Activated T-helper 2 cell treated with anti-CD3 and anti-CD28 coated beads, Interferon-gamma antibody, Interleukin-2, Interleukin-4, amounts not matched to agents 10 μg/mL and 5 μg/mL and 100 μg/mL, durations not matched to agents 14 hours and 24 hours and 36 hours (primary cell): ENCODE measurements at regions not wholly inside any gene's neighbourhood (a gene's known extent, or its start where the extent isn't known, plus 50 kb on each side); places are given as distances from the start of the nearest gene placed in this dataset.

Source experiments
- DNase-seq: peaks from one replicate; pipeline ENCODE4 v3.0.0; 2021; ENCODE audit warnings: low spot score
- H3K27ac Mint-ChIP-seq: one replicate; pipeline ENCODE4 v1.8.0; 2021; ENCODE audit warnings: mixed read lengths
- H3K27me3 Mint-ChIP-seq: one replicate; pipeline ENCODE4 v1.8.0; 2021; ENCODE audit warnings: low read depth, mixed read lengths
- H3K36me3 Mint-ChIP-seq: one replicate; pipeline ENCODE4 v1.8.0; 2021; ENCODE audit warnings: low read depth, mixed read lengths
- H3K4me1 Mint-ChIP-seq: one replicate; pipeline ENCODE4 v1.8.0; 2021; ENCODE audit warnings: low read depth, mixed read lengths
- H3K4me3 Mint-ChIP-seq: one replicate; pipeline ENCODE4 v1.8.0; 2021; ENCODE audit warnings: low read depth, mild to moderate bottlenecking, moderate library complexity, mixed read lengths
- H3K9me3 Mint-ChIP-seq: one replicate; pipeline ENCODE4 v1.8.0; 2021; ENCODE audit warnings: mixed read lengths
- intact Hi-C: fragments of 100-400 bp; cut with micrococcal nuclease; formaldehyde crosslinking; loops from one replicate; pipeline ENCODE4 v1.15.1; 2023

DNA sequence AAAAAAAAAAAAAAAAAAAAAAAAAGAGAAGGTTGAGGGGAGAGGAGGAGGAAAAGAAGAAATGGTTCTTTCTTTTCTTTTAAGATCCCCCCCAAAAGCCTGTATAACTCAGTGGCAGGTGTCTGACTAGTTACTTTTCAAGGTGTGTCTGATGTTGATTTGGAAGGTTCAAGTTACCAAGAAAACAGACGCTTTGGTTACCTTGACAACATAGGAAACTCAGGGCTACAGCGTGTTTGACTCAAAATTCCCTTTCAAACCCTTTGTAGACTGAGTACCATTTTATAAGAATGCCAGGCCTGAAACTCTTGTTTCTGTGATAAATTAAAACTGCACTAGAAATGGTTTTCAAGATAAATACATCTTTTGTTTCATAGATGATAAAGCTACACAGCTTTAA is 286.8 kb downstream of the SKIDA1 start:
- no peaks in the 10 kb centered on the region for H3K9me3 Mint-ChIP-seq
- H3K4me3 Mint-ChIP-seq: no peak overlapping the region
- no peak for DNase-seq
- intact Hi-C loops: no loop called here
- no peaks in the 10 kb centered on the region for H3K27me3 Mint-ChIP-seq
- no peaks in the 10 kb centered on the region for H3K36me3 Mint-ChIP-seq
- no peaks in the 10 kb centered on the region for H3K4me1 Mint-ChIP-seq
- no peak overlapping the region for H3K27ac Mint-ChIP-seq

DNA sequence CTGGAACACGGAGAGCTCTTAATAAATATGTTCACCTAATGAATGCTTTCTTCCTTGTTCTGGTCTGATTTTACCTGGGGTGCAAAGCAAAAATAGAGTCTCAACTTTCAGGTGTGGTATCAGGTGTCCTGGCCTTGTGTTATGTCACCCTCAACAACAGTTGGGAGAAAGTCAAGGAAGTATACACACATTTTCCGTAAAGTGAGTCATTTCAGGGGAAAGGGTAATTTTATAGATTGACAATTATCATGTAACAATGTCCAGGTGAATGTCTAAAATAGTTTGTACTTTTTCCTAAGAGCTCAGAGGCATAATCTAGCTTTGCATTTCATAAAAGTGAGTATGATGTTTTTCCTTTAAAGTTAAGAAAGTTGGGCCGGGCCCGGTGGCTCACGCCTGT is 287.4 kb downstream of the SKIDA1 start:
- no peak overlapping the region for H3K4me3 Mint-ChIP-seq
- intact Hi-C loops: no loop called here
- H3K27me3 Mint-ChIP-seq: no peaks in the 10 kb centered on the region
- no peaks in the 10 kb centered on the region for H3K4me1 Mint-ChIP-seq
- no peak for DNase-seq
- H3K9me3 Mint-ChIP-seq: no peaks in the 10 kb centered on the region
- no peaks in the 10 kb centered on the region for H3K36me3 Mint-ChIP-seq
- H3K27ac Mint-ChIP-seq: no peak overlapping the region

DNA sequence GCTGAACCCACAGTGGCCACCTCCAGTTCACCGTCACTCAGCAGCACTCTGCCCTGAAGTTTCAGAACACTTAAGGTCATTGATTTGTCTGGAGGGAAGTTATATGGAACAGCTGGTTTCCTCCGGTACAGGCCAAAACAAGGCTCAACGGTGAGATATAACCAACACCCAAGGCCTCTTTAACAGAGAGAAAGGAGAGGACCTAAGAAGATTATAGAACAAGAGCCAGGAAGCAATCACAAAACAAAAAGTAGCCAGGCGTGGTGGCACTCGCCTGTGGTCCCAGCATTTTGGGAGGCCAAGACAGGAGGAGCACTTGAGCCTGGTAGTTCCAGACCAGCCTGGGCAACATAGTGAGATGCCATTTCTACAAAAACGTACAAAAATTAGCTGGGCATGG is 290.7 kb downstream of the SKIDA1 start:
- no peak overlapping the region for H3K27ac Mint-ChIP-seq
- H3K36me3 Mint-ChIP-seq: no peaks in the 10 kb centered on the region
- no peaks in the 10 kb centered on the region for H3K4me1 Mint-ChIP-seq
- no peaks in the 10 kb centered on the region for H3K9me3 Mint-ChIP-seq
- DNase-seq: no peak
- intact Hi-C loops: no loop called here
- no peak overlapping the region for H3K4me3 Mint-ChIP-seq
- no peaks in the 10 kb centered on the region for H3K27me3 Mint-ChIP-seq

DNA sequence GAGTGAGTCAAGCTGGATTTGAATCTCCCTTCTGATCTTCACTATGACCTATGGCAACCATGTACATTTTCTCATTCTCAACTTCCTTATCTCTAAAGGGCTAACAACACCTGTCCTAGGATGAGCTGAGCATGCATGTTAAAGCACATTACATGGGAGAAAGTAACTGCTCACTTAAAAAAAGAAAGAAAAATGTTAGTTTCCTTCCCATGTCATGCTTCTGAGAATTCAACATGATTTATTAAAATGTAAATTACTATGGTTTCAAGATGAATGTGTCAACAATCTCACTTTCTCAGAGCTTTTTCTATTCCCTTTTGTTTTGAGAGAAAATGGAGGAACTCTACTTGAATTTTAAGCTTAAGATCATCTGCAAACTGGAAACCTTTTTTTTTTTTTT is 295.3 kb downstream of the SKIDA1 start:
- Mint-ChIP-seq H3K4me3 (no peak overlapping the region), H3K36me3 (no peaks in the 10 kb centered on the region)
- DNase-seq: no peak

DNA sequence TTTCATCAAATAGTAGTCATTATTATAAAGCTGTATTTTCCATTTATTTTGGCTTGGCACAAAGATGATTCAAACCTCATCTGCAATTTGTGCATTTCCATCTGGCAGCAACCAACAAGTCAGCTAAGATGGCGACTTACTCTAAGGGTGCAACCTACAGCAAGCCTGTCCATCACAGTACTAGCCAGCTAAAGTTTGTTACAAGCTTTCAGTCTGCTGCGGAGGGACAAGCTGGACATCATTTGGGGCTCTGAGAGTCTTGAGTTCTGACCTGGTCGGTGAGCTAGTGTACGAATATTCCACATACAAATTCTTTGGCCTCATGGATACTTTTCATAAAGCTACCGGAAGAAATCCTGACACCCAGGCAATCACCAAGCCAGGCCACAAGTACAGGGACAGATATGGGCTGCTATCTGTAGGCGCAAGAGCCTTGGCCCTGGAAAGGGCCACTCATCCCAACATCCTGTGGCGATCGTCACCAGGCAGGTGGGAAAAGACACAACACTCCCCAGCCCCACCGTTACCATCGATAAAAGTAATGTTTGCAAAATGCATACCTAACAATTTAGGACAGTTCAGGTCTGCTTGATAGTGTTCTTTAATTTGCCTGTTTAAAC is 307.6 kb downstream of the SKIDA1 start:
- intact Hi-C loops: no loop called here
- DNase-seq: no peak
- H3K36me3 Mint-ChIP-seq: no peaks in the 10 kb centered on the region

More for the DNA sequence above, 295.3 kb downstream of the SKIDA1 start:
- Mint-ChIP-seq H3K27me3 (no peaks in the 10 kb centered on the region), H3K4me1 (no peaks in the 10 kb centered on the region), H3K9me3 (no peaks in the 10 kb centered on the region), H3K27ac (no peak overlapping the region)
- intact Hi-C loops: no loop called here

DNA sequence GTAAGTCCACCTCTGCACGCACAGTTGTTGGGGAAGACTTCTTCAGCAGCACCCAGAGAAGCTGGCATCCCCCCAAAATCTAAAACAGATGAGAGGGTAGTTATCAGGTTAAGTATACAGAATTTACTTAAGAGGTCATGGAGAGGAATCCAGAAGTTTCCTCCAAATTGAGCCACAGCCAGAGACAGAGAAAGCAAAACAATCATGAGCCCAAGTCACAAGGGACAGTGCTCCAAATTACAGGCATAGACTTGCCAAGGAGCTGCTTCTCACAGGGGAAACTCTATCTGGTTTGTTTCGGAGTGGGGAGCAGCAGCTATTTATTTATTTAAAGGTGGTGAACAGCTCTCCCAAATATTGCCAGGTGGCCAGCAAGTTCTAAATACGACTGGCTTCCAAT is 308.4 kb downstream of the SKIDA1 start:
- Mint-ChIP-seq H3K4me1 (no peaks in the 10 kb centered on the region), H3K9me3 (no peaks in the 10 kb centered on the region), H3K4me3 (no peak overlapping the region), H3K36me3 (no peaks in the 10 kb centered on the region), H3K27me3 (no peaks in the 10 kb centered on the region), H3K27ac (no peak overlapping the region)
- intact Hi-C loops: no loop called here
- DNase-seq: no peak

More for the DNA sequence above, 307.6 kb downstream of the SKIDA1 start:
- no peak overlapping the region for H3K4me3 Mint-ChIP-seq
- no peaks in the 10 kb centered on the region for H3K27me3 Mint-ChIP-seq
- no peak overlapping the region for H3K27ac Mint-ChIP-seq
- no peaks in the 10 kb centered on the region for H3K9me3 Mint-ChIP-seq
- H3K4me1 Mint-ChIP-seq: no peaks in the 10 kb centered on the region

DNA sequence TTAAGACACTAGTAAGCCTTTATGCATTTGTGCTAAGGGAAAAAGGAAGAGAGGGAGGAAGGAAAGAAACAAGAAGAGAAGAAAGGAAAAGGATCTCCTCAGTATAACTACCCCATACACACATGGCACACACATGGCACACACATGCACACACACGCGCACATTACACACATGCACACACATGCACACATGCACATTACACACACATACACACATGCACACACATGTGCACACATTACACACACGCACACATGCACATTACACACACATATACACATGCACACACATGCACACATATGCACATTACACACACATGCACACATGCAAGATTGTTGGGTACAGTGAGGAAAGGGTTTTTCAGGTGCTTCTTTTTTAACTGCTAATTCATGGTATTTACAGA is 311.2 kb downstream of the SKIDA1 start:
- Mint-ChIP-seq H3K27me3 (no peaks in the 10 kb centered on the region), H3K9me3 (no peaks in the 10 kb centered on the region), H3K4me1 (no peaks in the 10 kb centered on the region), H3K27ac (no peak overlapping the region), H3K4me3 (no peak overlapping the region), H3K36me3 (no peaks in the 10 kb centered on the region)
- no peak for DNase-seq
- intact Hi-C loops: no loop called here

DNA sequence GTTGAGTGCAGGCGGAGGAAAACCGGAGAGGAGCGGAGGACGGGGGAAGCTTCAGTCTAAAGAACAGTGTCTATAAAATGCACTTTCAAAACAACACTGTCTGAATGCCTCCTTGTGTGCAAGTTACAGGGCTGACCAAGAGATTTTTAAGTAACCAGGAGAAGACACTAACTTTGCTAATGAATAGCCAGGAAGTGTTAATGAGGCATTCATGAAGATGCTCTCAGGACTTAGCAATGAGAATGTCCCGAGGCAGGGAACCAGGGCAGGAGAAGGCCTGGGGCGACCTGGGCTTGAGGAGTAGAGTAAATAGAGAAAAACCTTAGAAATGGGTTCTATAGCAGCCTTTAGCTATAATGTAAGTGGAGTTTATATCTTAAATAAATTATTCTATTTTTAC is 312.1 kb downstream of the SKIDA1 start:
- Mint-ChIP-seq H3K4me1 (no peaks in the 10 kb centered on the region), H3K36me3 (no peaks in the 10 kb centered on the region), H3K9me3 (no peaks in the 10 kb centered on the region), H3K4me3 (no peak overlapping the region), H3K27ac (no peak overlapping the region), H3K27me3 (no peaks in the 10 kb centered on the region)
- intact Hi-C loops: no loop called here
- DNase-seq: no peak

DNA sequence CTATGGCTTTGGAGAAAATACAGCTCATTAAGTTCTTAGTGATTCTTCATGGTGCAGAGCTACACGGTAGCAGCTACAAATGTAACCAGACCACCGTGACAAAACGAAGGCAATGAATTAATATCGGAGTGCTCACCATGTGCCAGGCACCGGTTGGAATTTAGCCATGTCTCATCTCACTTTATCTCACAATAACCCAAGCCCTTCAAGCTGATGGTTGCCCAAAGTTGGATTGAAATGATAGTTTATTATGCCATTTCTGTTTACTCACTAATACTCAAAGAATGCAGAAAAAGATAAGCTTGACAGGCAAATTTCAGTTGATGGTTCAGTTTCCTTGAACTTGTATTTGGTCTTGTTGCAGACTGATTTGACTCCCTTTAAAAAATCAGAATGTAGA is 312.6 kb downstream of the SKIDA1 start:
- Mint-ChIP-seq H3K36me3 (no peaks in the 10 kb centered on the region), H3K27me3 (no peaks in the 10 kb centered on the region), H3K4me3 (no peak overlapping the region), H3K9me3 (peaks cover 2% of the 10 kb centered on the region), H3K27ac (no peak overlapping the region), H3K4me1 (no peaks in the 10 kb centered on the region)
- intact Hi-C loops: no loop called here
- no peak for DNase-seq

DNA sequence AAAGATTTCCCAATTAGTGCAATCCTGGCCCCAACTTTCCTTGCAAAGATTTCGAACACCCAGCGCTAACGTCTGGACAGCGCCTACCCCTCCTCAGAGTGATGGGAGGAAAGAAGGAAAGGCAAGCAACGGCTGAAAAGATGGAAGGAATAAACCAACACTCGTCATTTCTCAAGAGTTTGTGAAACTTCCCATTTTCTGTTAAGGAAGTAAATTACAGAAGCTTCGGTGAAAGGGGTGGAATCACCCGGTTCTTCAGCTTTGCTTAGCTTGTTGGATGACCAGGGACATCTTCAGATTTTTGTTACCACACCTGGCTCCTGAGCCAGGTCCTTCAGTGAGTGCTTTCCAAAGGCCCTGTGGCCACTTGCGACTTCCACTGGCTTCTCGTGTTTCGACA is 313.1 kb downstream of the SKIDA1 start:
- Mint-ChIP-seq H3K9me3 (peaks cover 5% of the 10 kb centered on the region), H3K4me1 (no peaks in the 10 kb centered on the region), H3K27ac (no peak overlapping the region), H3K4me3 (no peak overlapping the region), H3K27me3 (no peaks in the 10 kb centered on the region), H3K36me3 (no peaks in the 10 kb centered on the region)
- intact Hi-C loops: no loop called here
- DNase-seq: no peak

DNA sequence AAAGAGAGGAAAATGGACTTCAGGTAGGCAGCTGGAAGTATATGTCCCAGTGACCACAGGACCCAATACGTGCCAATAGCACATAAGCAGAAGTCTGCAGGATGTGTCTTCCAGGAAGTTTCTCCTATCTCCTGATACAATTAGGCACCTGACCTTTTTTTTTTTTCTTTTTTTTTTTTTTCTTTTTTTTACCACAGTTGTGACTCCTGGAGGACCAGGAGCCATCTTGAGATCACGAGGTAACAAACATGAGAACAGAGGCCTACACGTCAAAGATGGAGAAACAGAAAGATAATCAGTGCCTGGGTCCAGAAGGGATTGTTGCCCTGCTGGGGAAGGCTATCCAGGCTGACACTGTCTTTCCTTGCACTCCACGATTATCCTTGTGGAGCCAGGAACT is 312.4 kb upstream of the NEBL start:
- H3K27ac Mint-ChIP-seq: no peak overlapping the region
- intact Hi-C loops: no loop called here
- no peak overlapping the region for H3K4me3 Mint-ChIP-seq
- H3K27me3 Mint-ChIP-seq: no peaks in the 10 kb centered on the region
- H3K9me3 Mint-ChIP-seq: peaks cover 5% of the 10 kb centered on the region
- H3K36me3 Mint-ChIP-seq: no peaks in the 10 kb centered on the region
- H3K4me1 Mint-ChIP-seq: no peaks in the 10 kb centered on the region
- DNase-seq: no peak

DNA sequence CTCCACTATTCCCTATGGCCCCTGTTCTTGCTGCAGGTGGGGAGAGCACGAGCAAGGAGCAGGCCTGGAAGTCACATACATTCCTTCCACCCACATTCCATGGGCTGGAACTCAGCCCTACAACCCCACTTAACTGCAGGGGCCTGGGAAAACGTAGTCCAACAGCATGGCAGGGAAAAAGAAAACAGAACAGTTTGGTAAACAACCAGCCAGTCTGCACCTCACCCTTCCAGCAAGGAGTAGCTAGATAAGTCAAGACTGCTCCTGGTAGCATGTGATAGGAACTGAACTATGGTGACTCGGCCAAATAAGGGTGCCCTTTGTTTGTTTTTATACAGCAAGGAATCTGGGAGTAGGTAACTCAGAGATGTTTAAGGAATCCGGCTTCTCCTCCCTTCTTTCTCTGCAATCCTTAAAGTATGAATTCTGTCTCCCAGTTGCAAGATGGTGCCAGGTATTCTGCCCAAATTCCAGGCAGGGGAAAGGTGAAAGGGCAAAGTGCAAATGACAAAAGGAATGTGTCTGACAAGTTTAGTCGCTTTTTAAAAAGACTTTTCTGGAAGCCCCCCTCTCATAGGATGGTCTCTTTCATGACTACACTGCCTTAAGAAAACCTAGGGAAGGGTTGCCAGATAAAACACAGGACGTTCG is 311.7 kb upstream of the NEBL start:
- no peaks in the 10 kb centered on the region for H3K36me3 Mint-ChIP-seq
- no peaks in the 10 kb centered on the region for H3K4me1 Mint-ChIP-seq
- DNase-seq: no peak
- intact Hi-C loops: no loop called here
- H3K27me3 Mint-ChIP-seq: no peaks in the 10 kb centered on the region
- H3K27ac Mint-ChIP-seq: no peak overlapping the region
- H3K4me3 Mint-ChIP-seq: no peak overlapping the region
- H3K9me3 Mint-ChIP-seq: peaks cover 5% of the 10 kb centered on the region

DNA sequence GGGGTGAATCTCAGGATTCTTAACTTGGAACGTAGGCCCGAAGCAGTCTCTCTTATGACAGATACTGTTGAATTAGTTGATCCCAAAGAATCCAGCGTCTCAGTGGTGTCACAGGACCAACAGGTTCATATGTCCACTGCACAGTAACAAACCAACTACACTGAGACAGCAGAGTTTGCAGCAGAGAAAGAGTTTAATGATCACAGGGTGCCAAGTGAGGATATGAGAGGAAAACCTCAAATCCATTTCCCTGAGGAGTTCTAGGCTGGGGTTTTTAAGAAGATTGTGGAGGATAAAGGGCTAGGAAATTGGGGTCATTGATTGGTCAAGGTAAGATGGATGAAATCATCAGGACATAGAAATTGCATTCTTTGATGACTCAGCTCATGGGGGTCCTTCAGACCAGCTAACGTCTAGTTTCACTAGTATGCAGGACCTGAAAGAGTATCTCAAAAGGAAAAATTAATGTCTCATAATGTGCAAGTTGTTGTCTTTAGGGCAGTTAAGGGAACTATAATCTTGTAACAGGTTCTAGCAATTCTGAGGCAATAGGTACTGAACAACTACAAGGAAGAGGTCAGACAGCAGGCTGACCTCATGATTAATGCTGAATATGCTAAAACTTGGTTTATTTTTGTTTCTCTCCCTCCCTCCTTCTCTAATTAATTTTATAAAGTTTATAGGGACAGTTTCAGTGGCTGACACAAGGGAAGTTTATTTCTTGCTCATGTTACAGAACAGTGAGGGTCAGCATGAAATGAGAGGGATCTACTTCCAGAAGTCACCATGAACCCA is 310.9 kb upstream of the NEBL start:
- Mint-ChIP-seq H3K27me3 (no peaks in the 10 kb centered on the region), H3K4me1 (no peaks in the 10 kb centered on the region), H3K27ac (no peak overlapping the region), H3K4me3 (no peak overlapping the region), H3K36me3 (no peaks in the 10 kb centered on the region), H3K9me3 (peaks cover 5% of the 10 kb centered on the region)
- no peak for DNase-seq
- intact Hi-C loops: no loop called here
